Neural cell (in vitro differentiated cells): ENCODE measurements at regions not wholly inside any gene's neighbourhood (a gene's known extent, or its start where the extent isn't known, plus 50 kb on each side); places are given as distances from the start of the nearest gene placed in this dataset.

ENCODE experiments used
- H2AFZ ChIP-seq: fragments of 200-600, 300-800 bp; sonication (generic), shearing (Covaris generic); 2 replicates; pipeline ENCODE4 v1.6.0; 2014; ENCODE audit warnings: low read depth, mild to moderate bottlenecking, antibody characterized with exemption, low read length, moderate library complexity
- H3F3A ChIP-seq: fragments of 200-600 bp; shearing (Covaris generic); 2 replicates; pipeline ENCODE4 v1.6.1; 2016; ENCODE audit warnings: mild to moderate bottlenecking, moderate library complexity, mixed read lengths, antibody characterized with exemption, low read length; ENCODE audit not compliant: insufficient read depth, poor library complexity, severe bottlenecking
- H3K27ac ChIP-seq: fragments of 200-600, 300-800 bp; sonication (generic), shearing (Covaris generic); 2 replicates; pipeline ENCODE4 v1.5.1; 2014; ENCODE audit warnings: mild to moderate bottlenecking, low read length, moderate library complexity
- H3K27me3 ChIP-seq: fragments of 300-800, 200-600 bp; sonication (generic), shearing (Covaris generic); 2 replicates; pipeline ENCODE4 v1.6.0; 2014; ENCODE audit warnings: mild to moderate bottlenecking, low read depth, low read length, moderate library complexity; ENCODE audit not compliant: insufficient read depth
- H3K36me3 ChIP-seq: fragments of 300-800, 200-600 bp; sonication (generic), shearing (Covaris generic); 2 replicates; pipeline ENCODE4 v1.5.1; 2014; ENCODE audit warnings: mild to moderate bottlenecking, antibody characterized with exemption, low read length, moderate library complexity; ENCODE audit not compliant: insufficient read depth
- H3K4me2 ChIP-seq: fragments of 300-800, 200-600 bp; sonication (generic), shearing (Covaris generic); 2 replicates; pipeline ENCODE4 v1.6.0; 2014; ENCODE audit warnings: mild to moderate bottlenecking, low read length
- H3K4me3 ChIP-seq: fragments of 300-800, 200-600 bp; sonication (generic), shearing (Covaris generic); 2 replicates; pipeline ENCODE4 v1.5.1; 2014; ENCODE audit warnings: mild to moderate bottlenecking, low read length, moderate library complexity
- H3K79me2 ChIP-seq: fragments of 200-600 bp; shearing (Covaris generic); replicated peaks from 2 replicates; pipeline ENCODE4 v1.6.0; 2014; ENCODE audit warnings: mild to moderate bottlenecking, low read length, moderate library complexity; ENCODE audit not compliant: insufficient read depth
- H3K9ac ChIP-seq: fragments of 300-800, 200-600 bp; sonication (generic), shearing (Covaris generic); 2 replicates; pipeline ENCODE4 v1.6.1; 2016; ENCODE audit warnings: mild to moderate bottlenecking, low read length, mixed read lengths
- H3K9me2 ChIP-seq: fragments of 200-600 bp; shearing (Covaris generic); 2 replicates; pipeline ENCODE4 v1.6.1; 2016; ENCODE audit warnings: mild to moderate bottlenecking, low read length, mixed read lengths; ENCODE audit not compliant: insufficient read depth
- H3K9me3 ChIP-seq: fragments of 200-600, 300-800 bp; sonication (generic), shearing (Covaris generic); 2 replicates; pipeline ENCODE4 v1.6.1; 2016; ENCODE audit warnings: mild to moderate bottlenecking, mixed run types, low read length, moderate library complexity, mixed read lengths
- H4K20me1 ChIP-seq: fragments of 200-600 bp; shearing (Covaris generic); 2 replicates; pipeline ENCODE4 v1.6.1; 2016; ENCODE audit warnings: mild to moderate bottlenecking, mixed run types; ENCODE audit not compliant: insufficient read depth
- CTCF ChIP-seq: fragments of 450-650 bp; IDR thresholded peaks from 2 replicates; pipeline ENCODE4 v1.5.1; 2014; ENCODE audit warnings: antibody characterized with exemption, mild to moderate bottlenecking, moderate library complexity; ENCODE audit not compliant: poor library complexity, severe bottlenecking
- EP300 ChIP-seq: fragments of 450-650 bp; conservative IDR thresholded peaks from 2 replicates; pipeline ENCODE4 v1.6.1; 2014; ENCODE audit warnings: antibody characterized with exemption, mild to moderate bottlenecking, moderate library complexity; ENCODE audit not compliant: poor library complexity, severe bottlenecking
- EZH2 ChIP-seq: fragments of 200-600, 300-800 bp; shearing (Covaris generic), sonication (generic); IDR thresholded peaks from 2 replicates; pipeline ENCODE4 v1.6.1; 2014; ENCODE audit warnings: antibody characterized with exemption, low read length, borderline replicate concordance, mild to moderate bottlenecking; ENCODE audit not compliant: insufficient read depth, poor library complexity, severe bottlenecking
- MXI1 ChIP-seq: fragments of 450-650 bp; conservative IDR thresholded peaks from 2 replicates; pipeline ENCODE4 v1.6.1; 2014; ENCODE audit warnings: antibody characterized with exemption, mild to moderate bottlenecking; ENCODE audit not compliant: poor library complexity, severe bottlenecking
- POLR2AphosphoS5 ChIP-seq: IDR thresholded peaks from 2 replicates; pipeline ENCODE4 v1.6.1; 2012
- RAD21 ChIP-seq: fragments of 450-650 bp; conservative IDR thresholded peaks from 2 replicates; pipeline ENCODE4 v1.6.1; 2014; ENCODE audit warnings: antibody characterized with exemption, mild to moderate bottlenecking, moderate library complexity
- REST ChIP-seq: IDR thresholded peaks from 2 replicates; pipeline ENCODE4 v1.6.1; 2012; ENCODE audit warnings: borderline replicate concordance
- SMC3 ChIP-seq: fragments of 450-650 bp; conservative IDR thresholded peaks from 2 replicates; pipeline ENCODE4 v1.6.1; 2014; ENCODE audit warnings: antibody characterized with exemption, mild to moderate bottlenecking, moderate library complexity; ENCODE audit not compliant: poor library complexity
- TAF1 ChIP-seq: IDR thresholded peaks from 2 replicates; pipeline ENCODE4 v1.6.1; 2012; ENCODE audit warnings: low read depth

GRCh38 chr13:34627509-34628208 is 314.4 kb upstream of the NBEA start:
- no peak for TF ChIP-seq EP300
- TF ChIP-seq RAD21, result no peak
- Histone ChIP-seq H2AFZ (no peak overlapping the region), H3K4me3 (no peak overlapping the region), H3K36me3 (no peaks in the 10 kb centered on the region), H3F3A (no peaks in the 10 kb centered on the region), H3K79me2 (no peaks in the 10 kb centered on the region), H3K27ac (no peak overlapping the region), H4K20me1 (no peaks in the 10 kb centered on the region), H3K9me3 (no peaks in the 10 kb centered on the region), H3K9me2 (no peaks in the 10 kb centered on the region), H3K4me2 (no peak overlapping the region), H3K27me3 (no peaks in the 10 kb centered on the region), H3K9ac (no peak overlapping the region)

- Histone ChIP-seq H3K27me3 (no peaks in the 10 kb centered on the region), H3K4me2 (no peak overlapping the region), H3K4me3 (no peak overlapping the region), H3F3A (no peaks in the 10 kb centered on the region), H3K9me2 (no peaks in the 10 kb centered on the region), H3K9me3 (no peaks in the 10 kb centered on the region), H3K79me2 (no peaks in the 10 kb centered on the region), H2AFZ (no peak overlapping the region), H3K36me3 (no peaks in the 10 kb centered on the region), H4K20me1 (no peaks in the 10 kb centered on the region), H3K9ac (no peak overlapping the region), H3K27ac (no peak overlapping the region)
- TF ChIP-seq EP300, result no peak
- no peak for TF ChIP-seq POLR2AphosphoS5
- no peak for TF ChIP-seq MXI1
- TF ChIP-seq EZH2, result no peak
- TF ChIP-seq RAD21, result no peak
- no peak for TF ChIP-seq CTCF
- no peak for TF ChIP-seq REST
- no peak for TF ChIP-seq TAF1
- no peak for TF ChIP-seq SMC3
Measured at GRCh38 chr13:34628209-34628682, 313.8 kb upstream of the NBEA start.

GRCh38 chr13:34634448-34634847 is 307.6 kb upstream of the NBEA start:
- Histone ChIP-seq H3F3A (no peaks in the 10 kb centered on the region), H3K27me3 (no peaks in the 10 kb centered on the region), H3K79me2 (no peaks in the 10 kb centered on the region), H3K9ac (no peak overlapping the region), H3K9me2 (no peaks in the 10 kb centered on the region), H3K9me3 (no peaks in the 10 kb centered on the region), H4K20me1 (no peaks in the 10 kb centered on the region), H3K36me3 (no peaks in the 10 kb centered on the region), H3K27ac (no peak overlapping the region), H3K4me2 (no peak overlapping the region), H2AFZ (no peak overlapping the region), H3K4me3 (no peak overlapping the region)
- no peak for TF ChIP-seq RAD21
- no peak for TF ChIP-seq MXI1
- TF ChIP-seq EZH2, result no peak
- no peak for TF ChIP-seq POLR2AphosphoS5
- no peak for TF ChIP-seq SMC3
- no peak for TF ChIP-seq EP300
- TF ChIP-seq REST, result no peak
- no peak for TF ChIP-seq TAF1
- no peak for TF ChIP-seq CTCF
